Naive B cell (primary cell): ENCODE measurements at regions not wholly inside any gene's neighbourhood (a gene's known extent, or its start where the extent isn't known, plus 50 kb on each side); places are given as distances from the start of the nearest gene placed in this dataset.

Experiments used
- ATAC-seq, 2 donors: fragments of 150-1000 bp; cut with Tn5 transposase; 2 replicates each; pipeline ENCODE4 v1.10.0; 2021; ENCODE audit warnings: low read depth in 2 of 2, mild to moderate bottlenecking in 2 of 2, moderate library complexity in 2 of 2
- DNase-seq: peaks from one replicate; pipeline ENCODE4 v3.0.0; 2022
- H3K27ac Mint-ChIP-seq, 6 donors: one replicate each; pipeline ENCODE4 v1.8.0; 2020 to 2022; ENCODE audit warnings: mild to moderate bottlenecking in 6 of 6, mixed read lengths in 6 of 6, moderate library complexity in 5 of 6, inconsistent platforms in 2 of 6
- H3K27me3 Mint-ChIP-seq, 3 donors: one replicate each; pipeline ENCODE4 v1.8.0; 2021 to 2022; ENCODE audit warnings: mixed read lengths in 3 of 3, mild to moderate bottlenecking in 1 of 3
- H3K36me3 Mint-ChIP-seq, 2 donors: one replicate each; pipeline ENCODE4 v1.8.0; 2020 to 2022; ENCODE audit warnings: mixed read lengths in 2 of 2, inconsistent platforms in 1 of 2, mild to moderate bottlenecking in 1 of 2
- H3K4me1 Mint-ChIP-seq, 3 donors: one replicate each; pipeline ENCODE4 v1.8.0; 2020 to 2022; ENCODE audit warnings: mixed read lengths in 3 of 3, inconsistent platforms in 1 of 3, mild to moderate bottlenecking in 1 of 3, moderate library complexity in 1 of 3
- H3K4me3 Mint-ChIP-seq, 8 donors: one replicate each; pipeline ENCODE4 v1.8.0; 2020 to 2022; ENCODE audit warnings: mild to moderate bottlenecking in 8 of 8, mixed read lengths in 8 of 8, moderate library complexity in 8 of 8, inconsistent platforms in 2 of 8
- H3K9me3 Mint-ChIP-seq, 7 donors: one replicate each; pipeline ENCODE4 v1.8.0; 2020 to 2022; ENCODE audit warnings: mixed read lengths in 7 of 7, mild to moderate bottlenecking in 5 of 7, inconsistent platforms in 2 of 7, moderate library complexity in 1 of 7

DNA sequence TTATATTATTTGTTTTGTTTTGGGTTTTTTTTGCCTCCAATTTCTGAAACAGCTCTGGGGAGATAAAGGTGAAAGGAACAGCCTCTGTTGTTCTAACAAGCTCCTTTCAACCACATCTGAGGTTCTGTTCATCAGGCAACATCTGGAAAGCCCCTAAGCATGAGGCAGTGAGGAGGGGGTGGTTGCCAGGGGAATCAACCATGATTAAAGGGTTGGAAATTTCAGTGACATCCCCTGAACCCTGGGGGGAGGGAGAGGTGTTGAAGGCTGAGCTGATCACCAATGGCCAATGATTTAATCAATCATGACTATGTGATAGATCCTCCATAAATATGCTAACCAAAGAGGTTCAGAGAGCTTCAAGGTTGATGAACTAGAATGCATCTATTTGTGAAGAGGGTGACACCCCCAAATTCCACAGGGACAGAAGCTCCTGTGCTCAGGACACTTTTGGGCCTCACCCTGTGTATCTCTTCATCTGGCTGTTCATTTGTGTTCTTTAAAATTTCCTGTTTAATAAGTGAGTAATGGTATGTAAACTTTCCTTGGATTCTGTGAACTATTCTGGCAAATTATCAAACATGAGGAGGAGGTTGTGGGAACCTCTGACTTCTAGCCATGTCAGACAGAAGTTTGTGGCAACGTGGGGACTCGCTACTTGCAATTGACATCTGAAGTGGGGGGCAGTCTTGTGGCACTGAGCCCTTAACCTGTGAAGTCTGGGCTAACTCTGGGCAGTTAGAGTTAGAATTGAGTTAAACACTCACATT, 221.3 kb downstream of the NHLRC3 start:
- no peak for DNase-seq
- no peak overlapping the region for H3K27ac Mint-ChIP-seq

DNA sequence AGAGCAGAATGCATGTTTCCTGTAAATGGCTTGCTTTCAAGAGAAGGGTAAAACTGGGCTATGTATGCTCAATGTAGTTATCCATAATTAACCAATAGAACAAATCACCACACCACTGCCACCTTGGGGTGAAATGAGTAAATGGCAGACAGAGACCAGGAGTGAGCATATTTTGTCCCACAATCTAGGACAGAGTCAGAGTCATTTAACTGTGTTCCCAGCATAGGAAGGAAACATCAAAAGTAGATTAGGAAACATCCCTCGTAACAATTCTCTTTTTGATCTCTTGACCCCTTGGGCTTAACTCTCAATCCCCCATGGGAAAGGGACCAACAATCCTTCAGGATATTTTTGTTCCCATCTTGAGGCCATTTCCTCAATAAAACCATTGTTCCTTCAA, 224.8 kb downstream of the NHLRC3 start:
- peak in 1 of 2 donors; percentile 44 for ATAC-seq
- Mint-ChIP-seq H3K27ac (no peak overlapping the region), H3K4me3 (no peak overlapping the region), H3K27me3 (peaks cover 6 to 8% (median 6%) of the 10 kb centered on the region in 3 donors), H3K9me3 (peaks cover 0 to 10% (median 6%) of the 10 kb centered on the region in 7 donors), H3K4me1 (no peaks in the 10 kb centered on the region), H3K36me3 (no peaks in the 10 kb centered on the region)
- DNase-seq = no peak

More for the DNA sequence above, 221.3 kb downstream of the NHLRC3 start:
- Mint-ChIP-seq H3K4me3 (no peak overlapping the region), H3K27me3 (peaks cover 0 to 11% (median 8%) of the 10 kb centered on the region in 3 donors), H3K9me3 (no peaks in the 10 kb centered on the region), H3K4me1 (no peaks in the 10 kb centered on the region), H3K36me3 (no peaks in the 10 kb centered on the region)
- ATAC-seq = no peak

GRCh38 chr13:39263531-39263930, 225.3 kb downstream of the NHLRC3 start:
- ATAC-seq (no peak), DNase-seq (no peak)
- no peaks in the 10 kb centered on the region for H3K36me3 Mint-ChIP-seq
- H3K4me1 Mint-ChIP-seq = no peaks in the 10 kb centered on the region
- H3K27me3 Mint-ChIP-seq = peaks cover 8 to 13% (median 11%) of the 10 kb centered on the region in 3 donors
- no peak overlapping the region for H3K4me3 Mint-ChIP-seq
- H3K27ac Mint-ChIP-seq = no peak overlapping the region
- H3K9me3 Mint-ChIP-seq = peaks cover 0 to 10% (median 6%) of the 10 kb centered on the region in 7 donors

- Mint-ChIP-seq H3K9me3 (peaks cover 0 to 10% (median 6%) of the 10 kb centered on the region in 7 donors), H3K36me3 (no peaks in the 10 kb centered on the region), H3K4me1 (no peaks in the 10 kb centered on the region), H3K27ac (no peak overlapping the region), H3K27me3 (peaks cover 13 to 18% (median 18%) of the 10 kb centered on the region in 3 donors), H3K4me3 (no peak overlapping the region)
- DNase-seq = no peak
- ATAC-seq = no peak
These were observed 228.2 kb downstream of the NHLRC3 start for GRCh38 chr13:39266426-39266825.

- Mint-ChIP-seq H3K4me1 (no peaks in the 10 kb centered on the region), H3K27ac (peak overlapping the region in 1 of 6 donors; percentile 12), H3K4me3 (no peak overlapping the region), H3K9me3 (peaks cover 0 to 10% (median 6%) of the 10 kb centered on the region in 7 donors), H3K36me3 (no peaks in the 10 kb centered on the region), H3K27me3 (peaks cover 10 to 18% (median 13%) of the 10 kb centered on the region in 3 donors)
- ATAC-seq = no peak
- no peak for DNase-seq
These were observed 230.1 kb downstream of the NHLRC3 start for GRCh38 chr13:39268398-39268797.

GRCh38 chr13:39269004-39269403, 230.7 kb downstream of the NHLRC3 start:
- no peak overlapping the region for H3K27ac Mint-ChIP-seq
- H3K9me3 Mint-ChIP-seq = peaks cover 0 to 10% (median 6%) of the 10 kb centered on the region in 7 donors
- no peak for DNase-seq
- no peak overlapping the region for H3K4me3 Mint-ChIP-seq
- peaks cover 10 to 18% (median 12%) of the 10 kb centered on the region in 3 donors for H3K27me3 Mint-ChIP-seq
- no peak for ATAC-seq
- no peaks in the 10 kb centered on the region for H3K4me1 Mint-ChIP-seq
- H3K36me3 Mint-ChIP-seq = no peaks in the 10 kb centered on the region

GRCh38 chr13:39269411-39269810, 231.2 kb downstream of the NHLRC3 start:
- no peak for ATAC-seq
- no peaks in the 10 kb centered on the region for H3K36me3 Mint-ChIP-seq
- H3K9me3 Mint-ChIP-seq = peaks cover 0 to 10% (median 6%) of the 10 kb centered on the region in 7 donors

GRCh38 chr13:39272994-39273393, 234.7 kb downstream of the NHLRC3 start:
- Mint-ChIP-seq H3K36me3 (no peaks in the 10 kb centered on the region), H3K9me3 (peaks cover 0 to 1% (median 0%) of the 10 kb centered on the region in 7 donors), H3K4me3 (no peak overlapping the region), H3K27me3 (peaks cover 7 to 12% (median 10%) of the 10 kb centered on the region in 3 donors), H3K27ac (no peak overlapping the region), H3K4me1 (no peaks in the 10 kb centered on the region)
- no peak for ATAC-seq
- no peak for DNase-seq

More at GRCh38 chr13:39269411-39269810, 231.2 kb downstream of the NHLRC3 start:
- Mint-ChIP-seq H3K4me3 (no peak overlapping the region), H3K4me1 (no peaks in the 10 kb centered on the region), H3K27me3 (peaks cover 10 to 18% (median 10%) of the 10 kb centered on the region in 3 donors), H3K27ac (no peak overlapping the region)
- no peak for DNase-seq

- ATAC-seq (no peak), DNase-seq (no peak)
- peaks cover 0 to 5% (median 0%) of the 10 kb centered on the region in 3 donors for H3K27me3 Mint-ChIP-seq
- no peaks in the 10 kb centered on the region for H3K36me3 Mint-ChIP-seq
- H3K27ac Mint-ChIP-seq = peak overlapping the region in 1 of 6 donors; percentile 15
- no peak overlapping the region for H3K4me3 Mint-ChIP-seq
- no peaks in the 10 kb centered on the region for H3K4me1 Mint-ChIP-seq
- H3K9me3 Mint-ChIP-seq = peaks cover 0 to 1% (median 0%) of the 10 kb centered on the region in 7 donors
These were observed 235.9 kb downstream of the NHLRC3 start for GRCh38 chr13:39273953-39274738.

DNA sequence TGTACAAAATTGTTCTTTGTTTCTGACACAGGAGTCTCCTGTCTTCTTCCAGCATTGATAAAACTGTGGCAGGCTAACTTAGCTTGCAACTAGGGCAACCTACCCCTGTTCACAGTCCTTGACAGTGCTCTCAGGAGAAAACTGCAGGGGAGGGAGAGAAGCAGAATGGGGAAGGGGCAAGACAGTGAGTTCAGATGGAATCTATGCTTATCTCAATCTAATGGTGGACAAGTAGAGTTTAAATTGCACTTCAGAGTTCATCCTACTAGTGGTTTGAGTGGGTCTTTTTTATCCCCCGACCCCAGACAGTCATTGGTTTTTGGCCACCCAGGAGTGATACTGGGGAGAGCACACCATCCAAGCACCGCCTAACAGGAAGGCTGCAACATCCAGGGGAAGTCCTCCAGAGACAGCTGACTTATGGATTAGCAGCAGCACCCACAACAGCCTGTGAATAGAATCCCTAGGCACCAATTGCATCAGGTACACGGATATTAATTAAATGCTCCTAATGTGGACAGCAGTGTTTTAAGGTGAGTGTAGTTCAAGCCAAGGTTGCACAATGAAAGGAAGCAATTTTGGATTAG, 236.6 kb downstream of the NHLRC3 start:
- Mint-ChIP-seq H3K27ac (peak overlapping the region in 1 of 6 donors; percentile 4), H3K4me1 (no peaks in the 10 kb centered on the region), H3K9me3 (no peaks in the 10 kb centered on the region), H3K27me3 (peaks cover 0 to 3% (median 2%) of the 10 kb centered on the region in 3 donors), H3K4me3 (no peak overlapping the region), H3K36me3 (no peaks in the 10 kb centered on the region)
- DNase-seq (no peak), ATAC-seq (no peak)

DNA sequence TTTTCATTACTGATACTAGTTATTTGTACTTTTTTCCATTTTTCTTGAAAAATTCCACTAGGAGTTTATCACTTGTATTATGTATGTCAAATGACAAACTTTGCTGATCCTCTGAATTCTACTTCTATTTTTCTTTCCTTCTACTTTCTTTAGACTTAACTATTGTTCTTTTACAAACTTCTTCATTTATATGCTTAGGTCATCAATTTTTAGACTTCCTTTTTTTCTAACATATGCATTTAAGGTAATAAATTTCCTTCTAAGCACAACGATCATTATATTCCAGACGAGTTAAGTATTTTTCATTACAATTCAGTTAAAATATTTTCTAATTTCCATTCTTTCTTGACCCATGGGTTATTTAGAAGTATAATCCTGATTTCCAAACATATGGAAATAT, 240.8 kb downstream of the NHLRC3 start:
- no peak overlapping the region for H3K27ac Mint-ChIP-seq
- H3K9me3 Mint-ChIP-seq = no peaks in the 10 kb centered on the region
- no peaks in the 10 kb centered on the region for H3K36me3 Mint-ChIP-seq
- H3K4me3 Mint-ChIP-seq = no peak overlapping the region
- no peak for DNase-seq
- H3K4me1 Mint-ChIP-seq = peaks cover 0 to 6% (median 0%) of the 10 kb centered on the region in 3 donors
- no peak for ATAC-seq
- H3K27me3 Mint-ChIP-seq = peaks cover 6 to 11% (median 9%) of the 10 kb centered on the region in 3 donors

GRCh38 chr13:39281539-39282150, 243.4 kb downstream of the NHLRC3 start:
- Mint-ChIP-seq H3K9me3 (peaks cover 0 to 6% (median 2%) of the 10 kb centered on the region in 7 donors), H3K27ac (no peak overlapping the region), H3K4me1 (peaks cover 0 to 6% (median 0%) of the 10 kb centered on the region in 3 donors), H3K36me3 (peaks cover 0 to 2% of the 10 kb centered on the region in 2 donors), H3K4me3 (no peak overlapping the region), H3K27me3 (peaks cover 6 to 18% (median 16%) of the 10 kb centered on the region in 3 donors)
- no peak for ATAC-seq
- DNase-seq = no peak

DNA sequence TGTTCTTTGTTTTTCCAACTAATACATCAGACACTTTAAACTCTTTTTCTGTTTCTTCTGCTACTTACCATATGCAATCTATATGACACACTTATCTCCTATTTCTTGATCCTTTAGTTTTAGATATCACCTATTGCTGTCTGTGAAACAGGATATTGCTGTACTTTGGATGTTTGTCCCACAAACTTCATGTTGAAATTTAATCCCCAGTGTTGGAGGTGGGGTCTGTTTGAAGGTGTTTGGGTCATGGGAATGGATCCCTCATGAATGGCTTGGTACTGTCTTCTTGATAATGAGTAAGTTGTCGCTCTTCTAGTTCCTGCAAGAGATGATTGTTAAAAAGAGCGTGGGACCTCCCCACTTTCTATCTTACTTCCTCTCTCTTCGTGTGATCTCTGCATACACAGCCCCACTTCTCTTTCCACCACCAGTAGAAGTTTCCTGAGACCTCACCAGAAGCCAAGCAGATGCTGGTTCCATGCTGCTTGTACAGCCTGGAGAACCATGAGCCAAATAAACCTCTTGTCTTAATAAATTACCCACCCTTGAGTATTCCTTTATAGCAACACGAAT, 244.2 kb downstream of the NHLRC3 start:
- H3K27ac Mint-ChIP-seq = no peak overlapping the region
- H3K9me3 Mint-ChIP-seq = peaks cover 6 to 14% (median 10%) of the 10 kb centered on the region in 7 donors
- no peak overlapping the region for H3K4me3 Mint-ChIP-seq
- peaks cover 0 to 6% (median 0%) of the 10 kb centered on the region in 3 donors for H3K4me1 Mint-ChIP-seq
- H3K36me3 Mint-ChIP-seq = peaks cover 0 to 10% of the 10 kb centered on the region in 2 donors
- DNase-seq = no peak
- no peak for ATAC-seq
- H3K27me3 Mint-ChIP-seq = peaks cover 6 to 18% (median 16%) of the 10 kb centered on the region in 3 donors
